ENCODE measurements at regions not wholly inside any gene's neighbourhood (a gene's known extent, or its start where the extent isn't known, plus 50 kb on each side); places are given as distances from the start of the nearest gene placed in this dataset.

GRCh38 chr10:113463083-113463482, 89.8 kb upstream of the HABP2 start:
- ChIA-PET CTCF (interaction anchor here (0.7 kb wide), 1 partner anchor 9 kb away, joined by 3 read pairs; no protein-coding TSS in a partner anchor), POLR2A (no interaction called here)
- TF ChIP-seq CTCF (IDR thresholded peaks at IDR 0.05; ENCODE audit: control extremely low read depth, extremely low read depth, low read depth, missing control alignments), result no peak
- DNase-seq (ENCODE audit: extremely low spot score), result no peak

DNA sequence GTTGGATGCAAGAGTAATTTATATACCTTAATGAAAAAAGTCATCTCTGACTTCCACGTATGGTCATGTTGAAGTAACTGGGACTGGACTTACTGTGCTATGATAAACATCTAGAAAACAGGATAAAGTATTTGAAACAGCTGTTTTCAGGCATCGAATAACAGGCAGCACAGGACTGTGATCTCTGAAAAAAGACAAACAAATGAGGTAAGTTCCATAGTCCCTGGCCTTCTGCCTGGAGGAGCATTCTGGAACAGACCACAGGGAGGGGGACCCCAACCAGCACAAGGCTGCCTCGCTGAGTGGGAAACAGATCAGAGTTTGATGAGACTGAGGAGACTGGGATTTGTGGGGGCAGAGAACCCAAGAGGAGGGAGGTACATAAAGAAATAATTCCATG, 89.1 kb upstream of the HABP2 start:
- no peak for DNase-seq (ENCODE audit: extremely low spot score)
- no peak for TF ChIP-seq CTCF (IDR thresholded peaks at IDR 0.05; ENCODE audit: control extremely low read depth, extremely low read depth, low read depth, missing control alignments)
- CTCF ChIA-PET, result no interaction called here
- POLR2A ChIA-PET, result no interaction called here

- no peak for DNase-seq (ENCODE audit: extremely low spot score)
- CTCF ChIA-PET, result interaction anchor here (1.3 to 1.4 kb wide), 2 partner anchors 26 to 28 kb away, joined by 3 read pairs; no protein-coding TSS in a partner anchor
- POLR2A ChIA-PET, result no interaction called here
Measured at GRCh38 chr10:113469796-113470195, 83.1 kb upstream of the HABP2 start.

DNA sequence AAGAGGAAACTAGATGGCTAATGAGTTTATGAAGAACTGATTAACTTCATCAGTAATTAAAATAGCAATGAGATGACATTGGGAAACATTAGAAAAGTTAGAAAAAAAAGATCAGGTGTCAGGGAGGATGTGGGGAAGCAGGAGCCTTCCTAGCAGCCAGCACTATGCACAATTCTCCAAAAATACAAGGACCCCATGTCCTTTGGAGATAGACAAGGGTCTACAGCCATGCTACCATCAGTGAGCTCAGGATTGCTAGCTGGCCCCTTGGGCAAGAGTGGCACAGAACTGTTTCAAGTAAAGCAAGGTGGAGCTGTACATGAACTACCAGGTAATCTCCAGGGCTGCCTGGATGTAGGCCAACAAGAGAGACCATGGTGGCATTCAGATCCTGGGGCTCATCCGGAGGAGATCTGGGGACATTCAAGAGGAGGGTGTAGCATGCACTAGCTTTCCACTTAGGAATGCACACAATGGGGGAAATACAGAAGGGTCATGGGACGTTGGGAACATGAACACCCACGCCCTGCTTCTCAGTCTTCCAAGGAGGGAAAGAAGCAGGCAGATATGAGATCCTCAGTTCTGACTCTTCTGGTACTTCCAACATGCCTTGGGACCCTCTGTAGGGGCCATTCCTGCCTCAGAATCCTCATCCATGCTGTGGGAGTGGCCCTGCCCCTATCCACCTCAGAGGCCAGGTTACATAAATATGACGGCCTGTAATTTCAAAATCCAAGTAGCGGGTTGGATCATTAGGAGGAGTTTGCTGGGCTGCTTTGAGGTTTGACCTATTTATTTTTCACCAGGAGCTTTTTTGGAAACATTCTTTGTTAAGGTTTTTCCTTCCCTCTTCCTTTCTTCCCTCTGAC, 82.2 kb upstream of the HABP2 start:
- no peak for DNase-seq (ENCODE audit: extremely low spot score)
- ChIA-PET CTCF (interaction anchor here (1.4 kb wide), 2 partner anchors 29 to 93 kb away, joined by 3 read pairs; no protein-coding TSS in a partner anchor), POLR2A (no interaction called here)
- no peak for TF ChIP-seq CTCF (IDR thresholded peaks at IDR 0.05; ENCODE audit: control extremely low read depth, extremely low read depth, low read depth, missing control alignments)

More at GRCh38 chr10:113469796-113470195, 83.1 kb upstream of the HABP2 start:
- TF ChIP-seq CTCF (IDR thresholded peaks at IDR 0.05; ENCODE audit: control extremely low read depth, extremely low read depth, low read depth, missing control alignments), result no peak

- POLR2A ChIA-PET, result no interaction called here
Measured at GRCh38 chr10:113471241-113471996, 81.4 kb upstream of the HABP2 start.

More at GRCh38 chr10:113471241-113471996, 81.4 kb upstream of the HABP2 start:
- CTCF ChIA-PET, result interaction anchor here (1.4 kb wide), 1 partner anchor 92 kb away, joined by 3 read pairs; no protein-coding TSS in a partner anchor
- no peak for TF ChIP-seq CTCF (IDR thresholded peaks at IDR 0.05; ENCODE audit: control extremely low read depth, extremely low read depth, low read depth, missing control alignments)
- DNase-seq (ENCODE audit: extremely low spot score), result no peak
